ENCODE measurements at regions not wholly inside any gene's neighbourhood (a gene's known extent, or its start where the extent isn't known, plus 50 kb on each side); places are given as distances from the start of the nearest gene placed in this dataset.

DNA sequence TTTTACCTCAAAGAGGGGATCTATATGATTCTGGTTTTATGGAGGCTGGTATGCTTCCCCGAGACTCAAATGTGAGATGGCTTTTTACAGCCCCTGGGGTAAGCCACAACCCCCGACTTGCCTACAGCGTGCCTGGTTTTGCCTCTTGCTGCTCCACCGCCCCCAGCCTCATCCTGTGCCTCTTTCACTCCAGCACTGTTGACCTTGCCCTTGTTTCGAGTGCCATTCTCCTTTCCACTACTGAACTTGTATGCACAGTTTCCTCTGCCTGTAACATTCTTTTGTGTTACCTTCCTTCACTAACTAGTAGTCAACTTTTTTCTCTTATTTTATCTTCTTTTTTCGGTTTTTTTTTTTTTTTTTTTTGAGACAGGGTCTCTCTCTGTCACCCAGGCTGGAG is 219.0 kb upstream of the ZBED5 start:
- Mint-ChIP-seq H3K4me3 (no peak overlapping the region), H3K9me3 (no peaks in the 10 kb centered on the region), H3K36me3 (no peaks in the 10 kb centered on the region), H3K27me3 (ENCODE audit: low read depth) (peaks cover 11% of the 10 kb centered on the region), H3K27ac (no peak overlapping the region), H3K4me1 (peaks cover 70% of the 10 kb centered on the region)
- TF ChIP-seq, protein P1, sequence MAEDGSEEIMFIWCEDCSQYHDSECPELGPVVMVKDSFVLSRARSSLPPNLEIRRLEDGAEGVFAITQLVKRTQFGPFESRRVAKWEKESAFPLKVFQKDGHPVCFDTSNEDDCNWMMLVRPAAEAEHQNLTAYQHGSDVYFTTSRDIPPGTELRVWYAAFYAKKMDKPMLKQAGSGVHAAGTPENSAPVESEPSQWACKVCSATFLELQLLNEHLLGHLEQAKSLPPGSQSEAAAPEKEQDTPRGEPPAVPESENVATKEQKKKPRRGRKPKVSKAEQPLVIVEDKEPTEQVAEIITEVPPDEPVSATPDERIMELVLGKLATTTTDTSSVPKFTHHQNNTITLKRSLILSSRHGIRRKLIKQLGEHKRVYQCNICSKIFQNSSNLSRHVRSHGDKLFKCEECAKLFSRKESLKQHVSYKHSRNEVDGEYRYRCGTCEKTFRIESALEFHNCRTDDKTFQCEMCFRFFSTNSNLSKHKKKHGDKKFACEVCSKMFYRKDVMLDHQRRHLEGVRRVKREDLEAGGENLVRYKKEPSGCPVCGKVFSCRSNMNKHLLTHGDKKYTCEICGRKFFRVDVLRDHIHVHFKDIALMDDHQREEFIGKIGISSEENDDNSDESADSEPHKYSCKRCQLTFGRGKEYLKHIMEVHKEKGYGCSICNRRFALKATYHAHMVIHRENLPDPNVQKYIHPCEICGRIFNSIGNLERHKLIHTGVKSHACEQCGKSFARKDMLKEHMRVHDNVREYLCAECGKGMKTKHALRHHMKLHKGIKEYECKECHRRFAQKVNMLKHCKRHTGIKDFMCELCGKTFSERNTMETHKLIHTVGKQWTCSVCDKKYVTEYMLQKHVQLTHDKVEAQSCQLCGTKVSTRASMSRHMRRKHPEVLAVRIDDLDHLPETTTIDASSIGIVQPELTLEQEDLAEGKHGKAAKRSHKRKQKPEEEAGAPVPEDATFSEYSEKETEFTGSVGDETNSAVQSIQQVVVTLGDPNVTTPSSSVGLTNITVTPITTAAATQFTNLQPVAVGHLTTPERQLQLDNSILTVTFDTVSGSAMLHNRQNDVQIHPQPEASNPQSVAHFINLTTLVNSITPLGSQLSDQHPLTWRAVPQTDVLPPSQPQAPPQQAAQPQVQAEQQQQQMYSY (CRISPR knock-in tag; IDR thresholded peaks at IDR 0.05), result peak; percentile 46; the same call in 1 of the 2 replicates
- TF ChIP-seq, protein P2, sequence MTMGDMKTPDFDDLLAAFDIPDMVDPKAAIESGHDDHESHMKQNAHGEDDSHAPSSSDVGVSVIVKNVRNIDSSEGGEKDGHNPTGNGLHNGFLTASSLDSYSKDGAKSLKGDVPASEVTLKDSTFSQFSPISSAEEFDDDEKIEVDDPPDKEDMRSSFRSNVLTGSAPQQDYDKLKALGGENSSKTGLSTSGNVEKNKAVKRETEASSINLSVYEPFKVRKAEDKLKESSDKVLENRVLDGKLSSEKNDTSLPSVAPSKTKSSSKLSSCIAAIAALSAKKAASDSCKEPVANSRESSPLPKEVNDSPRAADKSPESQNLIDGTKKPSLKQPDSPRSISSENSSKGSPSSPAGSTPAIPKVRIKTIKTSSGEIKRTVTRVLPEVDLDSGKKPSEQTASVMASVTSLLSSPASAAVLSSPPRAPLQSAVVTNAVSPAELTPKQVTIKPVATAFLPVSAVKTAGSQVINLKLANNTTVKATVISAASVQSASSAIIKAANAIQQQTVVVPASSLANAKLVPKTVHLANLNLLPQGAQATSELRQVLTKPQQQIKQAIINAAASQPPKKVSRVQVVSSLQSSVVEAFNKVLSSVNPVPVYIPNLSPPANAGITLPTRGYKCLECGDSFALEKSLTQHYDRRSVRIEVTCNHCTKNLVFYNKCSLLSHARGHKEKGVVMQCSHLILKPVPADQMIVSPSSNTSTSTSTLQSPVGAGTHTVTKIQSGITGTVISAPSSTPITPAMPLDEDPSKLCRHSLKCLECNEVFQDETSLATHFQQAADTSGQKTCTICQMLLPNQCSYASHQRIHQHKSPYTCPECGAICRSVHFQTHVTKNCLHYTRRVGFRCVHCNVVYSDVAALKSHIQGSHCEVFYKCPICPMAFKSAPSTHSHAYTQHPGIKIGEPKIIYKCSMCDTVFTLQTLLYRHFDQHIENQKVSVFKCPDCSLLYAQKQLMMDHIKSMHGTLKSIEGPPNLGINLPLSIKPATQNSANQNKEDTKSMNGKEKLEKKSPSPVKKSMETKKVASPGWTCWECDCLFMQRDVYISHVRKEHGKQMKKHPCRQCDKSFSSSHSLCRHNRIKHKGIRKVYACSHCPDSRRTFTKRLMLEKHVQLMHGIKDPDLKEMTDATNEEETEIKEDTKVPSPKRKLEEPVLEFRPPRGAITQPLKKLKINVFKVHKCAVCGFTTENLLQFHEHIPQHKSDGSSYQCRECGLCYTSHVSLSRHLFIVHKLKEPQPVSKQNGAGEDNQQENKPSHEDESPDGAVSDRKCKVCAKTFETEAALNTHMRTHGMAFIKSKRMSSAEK (CRISPR knock-in tag; IDR thresholded peaks at IDR 0.05; ENCODE audit: borderline replicate concordance), result no peak
- ATAC-seq (no peak), DNase-seq (ENCODE audit: low spot score) (no peak)
- ChIA-PET CTCF (interaction anchor here (0.7 to 2.0 kb wide), 2 partner anchors 43 to 72 kb away, joined by 4 to 6 read pairs; no protein-coding TSS in a partner anchor), POLR2A (no interaction called here)

DNA sequence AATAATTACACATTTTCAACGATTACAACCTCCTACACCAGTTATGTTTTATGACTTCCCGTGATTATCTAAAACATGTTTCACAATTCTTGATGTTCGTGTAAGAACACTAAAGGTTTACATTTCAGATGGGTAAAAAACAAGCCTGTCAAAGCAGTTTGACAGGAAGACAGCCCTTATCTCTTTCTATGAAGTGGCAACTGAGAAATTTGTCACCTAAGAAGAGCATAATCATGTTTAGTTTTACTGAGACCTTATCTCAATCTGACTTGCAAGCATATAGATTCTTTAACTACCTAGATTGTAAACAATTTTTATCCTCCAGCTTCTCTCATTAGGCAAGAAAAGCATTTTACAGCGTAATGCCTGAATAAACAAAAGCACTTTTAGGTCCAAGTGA is 218.4 kb upstream of the ZBED5 start:
- ATAC-seq, result no peak
- no peak overlapping the region for H3K4me3 Mint-ChIP-seq
- POLR2A ChIA-PET, result no interaction called here
- peaks cover 70% of the 10 kb centered on the region for H3K4me1 Mint-ChIP-seq
- H3K27ac Mint-ChIP-seq, result no peak overlapping the region
- H3K9me3 Mint-ChIP-seq, result no peaks in the 10 kb centered on the region
- H3K27me3 Mint-ChIP-seq (ENCODE audit: low read depth), result peaks cover 11% of the 10 kb centered on the region
- no peak for TF ChIP-seq RORB (CRISPR knock-in tag; IDR thresholded peaks at IDR 0.05)
- TF ChIP-seq ZNF232 (CRISPR knock-in tag; IDR thresholded peaks at IDR 0.05), result no peak
- TF ChIP-seq, protein P3, sequence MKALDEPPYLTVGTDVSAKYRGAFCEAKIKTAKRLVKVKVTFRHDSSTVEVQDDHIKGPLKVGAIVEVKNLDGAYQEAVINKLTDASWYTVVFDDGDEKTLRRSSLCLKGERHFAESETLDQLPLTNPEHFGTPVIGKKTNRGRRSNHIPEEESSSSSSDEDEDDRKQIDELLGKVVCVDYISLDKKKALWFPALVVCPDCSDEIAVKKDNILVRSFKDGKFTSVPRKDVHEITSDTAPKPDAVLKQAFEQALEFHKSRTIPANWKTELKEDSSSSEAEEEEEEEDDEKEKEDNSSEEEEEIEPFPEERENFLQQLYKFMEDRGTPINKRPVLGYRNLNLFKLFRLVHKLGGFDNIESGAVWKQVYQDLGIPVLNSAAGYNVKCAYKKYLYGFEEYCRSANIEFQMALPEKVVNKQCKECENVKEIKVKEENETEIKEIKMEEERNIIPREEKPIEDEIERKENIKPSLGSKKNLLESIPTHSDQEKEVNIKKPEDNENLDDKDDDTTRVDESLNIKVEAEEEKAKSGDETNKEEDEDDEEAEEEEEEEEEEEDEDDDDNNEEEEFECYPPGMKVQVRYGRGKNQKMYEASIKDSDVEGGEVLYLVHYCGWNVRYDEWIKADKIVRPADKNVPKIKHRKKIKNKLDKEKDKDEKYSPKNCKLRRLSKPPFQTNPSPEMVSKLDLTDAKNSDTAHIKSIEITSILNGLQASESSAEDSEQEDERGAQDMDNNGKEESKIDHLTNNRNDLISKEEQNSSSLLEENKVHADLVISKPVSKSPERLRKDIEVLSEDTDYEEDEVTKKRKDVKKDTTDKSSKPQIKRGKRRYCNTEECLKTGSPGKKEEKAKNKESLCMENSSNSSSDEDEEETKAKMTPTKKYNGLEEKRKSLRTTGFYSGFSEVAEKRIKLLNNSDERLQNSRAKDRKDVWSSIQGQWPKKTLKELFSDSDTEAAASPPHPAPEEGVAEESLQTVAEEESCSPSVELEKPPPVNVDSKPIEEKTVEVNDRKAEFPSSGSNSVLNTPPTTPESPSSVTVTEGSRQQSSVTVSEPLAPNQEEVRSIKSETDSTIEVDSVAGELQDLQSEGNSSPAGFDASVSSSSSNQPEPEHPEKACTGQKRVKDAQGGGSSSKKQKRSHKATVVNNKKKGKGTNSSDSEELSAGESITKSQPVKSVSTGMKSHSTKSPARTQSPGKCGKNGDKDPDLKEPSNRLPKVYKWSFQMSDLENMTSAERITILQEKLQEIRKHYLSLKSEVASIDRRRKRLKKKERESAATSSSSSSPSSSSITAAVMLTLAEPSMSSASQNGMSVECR (CRISPR knock-in tag; IDR thresholded peaks at IDR 0.05; ENCODE audit: borderline replicate concordance), result no peak
- TF ChIP-seq CREB1 (CRISPR knock-in tag; IDR thresholded peaks at IDR 0.05), result no peak
- no peak for TF ChIP-seq GABPB1 (CRISPR knock-in tag; IDR thresholded peaks at IDR 0.05)
- no peak for TF ChIP-seq FOXK1 (CRISPR knock-in tag; IDR thresholded peaks at IDR 0.05)
- TF ChIP-seq, protein P4, sequence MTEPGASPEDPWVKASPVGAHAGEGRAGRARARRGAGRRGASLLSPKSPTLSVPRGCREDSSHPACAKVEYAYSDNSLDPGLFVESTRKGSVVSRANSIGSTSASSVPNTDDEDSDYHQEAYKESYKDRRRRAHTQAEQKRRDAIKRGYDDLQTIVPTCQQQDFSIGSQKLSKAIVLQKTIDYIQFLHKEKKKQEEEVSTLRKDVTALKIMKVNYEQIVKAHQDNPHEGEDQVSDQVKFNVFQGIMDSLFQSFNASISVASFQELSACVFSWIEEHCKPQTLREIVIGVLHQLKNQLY (CRISPR knock-in tag; IDR thresholded peaks at IDR 0.05), result no peak
- TF ChIP-seq FOXP1 (CRISPR knock-in tag; IDR thresholded peaks at IDR 0.05; ENCODE audit: borderline replicate concordance), result no peak
- TF ChIP-seq, protein P5, sequence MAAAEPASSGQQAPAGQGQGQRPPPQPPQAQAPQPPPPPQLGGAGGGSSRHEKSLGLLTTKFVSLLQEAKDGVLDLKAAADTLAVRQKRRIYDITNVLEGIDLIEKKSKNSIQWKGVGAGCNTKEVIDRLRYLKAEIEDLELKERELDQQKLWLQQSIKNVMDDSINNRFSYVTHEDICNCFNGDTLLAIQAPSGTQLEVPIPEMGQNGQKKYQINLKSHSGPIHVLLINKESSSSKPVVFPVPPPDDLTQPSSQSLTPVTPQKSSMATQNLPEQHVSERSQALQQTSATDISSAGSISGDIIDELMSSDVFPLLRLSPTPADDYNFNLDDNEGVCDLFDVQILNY (CRISPR knock-in tag; IDR thresholded peaks at IDR 0.05), result no peak
- CTCF ChIA-PET, result interaction anchor here (0.8 to 2.0 kb wide), 6 partner anchors 10 to 142 kb away, joined by 3 to 7 read pairs (median 6); no protein-coding TSS in a partner anchor
- no peak for DNase-seq (ENCODE audit: low spot score)
- no peaks in the 10 kb centered on the region for H3K36me3 Mint-ChIP-seq
